ENCODE measurements at regions not wholly inside any gene's neighbourhood (a gene's known extent, or its start where the extent isn't known, plus 50 kb on each side); places are given as distances from the start of the nearest gene placed in this dataset.
"Not testable (repeated sequence)": the region's sequence is repeated elsewhere in the genome, so short reads cannot be mapped to it uniquely, and the experiment has no call there.

DNA sequence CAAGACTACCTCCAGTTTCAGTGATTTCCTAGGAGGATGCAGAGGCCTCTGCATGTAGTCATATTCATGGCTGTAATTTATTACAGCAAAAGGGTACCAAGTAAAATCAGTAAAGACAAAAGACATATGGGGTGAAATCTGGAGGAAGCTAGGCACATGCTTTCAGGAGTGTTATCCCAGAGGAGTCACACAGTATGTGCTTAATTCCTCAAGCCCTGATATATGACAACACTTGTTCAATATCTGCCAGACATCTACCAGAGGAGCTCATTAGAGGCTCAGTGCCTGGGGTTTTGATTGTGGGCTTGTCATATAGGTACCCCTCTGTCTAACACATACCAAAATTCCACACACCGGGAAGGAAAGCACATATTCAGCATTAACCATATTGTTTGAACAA, 283.8 kb downstream of the CXCL12 start:
- BruUV-seq (replicated peaks): no TSS peak
- DNase-seq: no peak
- Histone ChIP-seq H3K9me3 (ENCODE audit: insufficient read depth, low read depth) (no peaks in the 10 kb centered on the region; the same call in 1 of the 2 replicates), H3F3A (ENCODE audit: insufficient read depth, low read depth) (no peaks in the 10 kb centered on the region), H3K4me3 (no peak overlapping the region), H2AFZ (no peak overlapping the region), H3K4me2 (no peak overlapping the region), H3K27me3 (ENCODE audit: insufficient read depth, low read depth) (no peaks in the 10 kb centered on the region), H4K20me1 (ENCODE audit: insufficient read depth) (no peaks in the 10 kb centered on the region), H3K27ac (no peak overlapping the region), H3K79me2 (ENCODE audit: low read depth) (no peaks in the 10 kb centered on the region), H3K9me2 (ENCODE audit: insufficient read depth) (no peaks in the 10 kb centered on the region), H3K36me3 (ENCODE audit: low read depth) (no peaks in the 10 kb centered on the region), H3K4me1 (replicated peaks; ENCODE audit: insufficient read depth) (no peaks in the 10 kb centered on the region)
- CTCF ChIA-PET: no interaction called here
- POLR2A ChIA-PET (ENCODE audit: unreplicated experiment): no interaction called here
- TF ChIP-seq, protein P1, sequence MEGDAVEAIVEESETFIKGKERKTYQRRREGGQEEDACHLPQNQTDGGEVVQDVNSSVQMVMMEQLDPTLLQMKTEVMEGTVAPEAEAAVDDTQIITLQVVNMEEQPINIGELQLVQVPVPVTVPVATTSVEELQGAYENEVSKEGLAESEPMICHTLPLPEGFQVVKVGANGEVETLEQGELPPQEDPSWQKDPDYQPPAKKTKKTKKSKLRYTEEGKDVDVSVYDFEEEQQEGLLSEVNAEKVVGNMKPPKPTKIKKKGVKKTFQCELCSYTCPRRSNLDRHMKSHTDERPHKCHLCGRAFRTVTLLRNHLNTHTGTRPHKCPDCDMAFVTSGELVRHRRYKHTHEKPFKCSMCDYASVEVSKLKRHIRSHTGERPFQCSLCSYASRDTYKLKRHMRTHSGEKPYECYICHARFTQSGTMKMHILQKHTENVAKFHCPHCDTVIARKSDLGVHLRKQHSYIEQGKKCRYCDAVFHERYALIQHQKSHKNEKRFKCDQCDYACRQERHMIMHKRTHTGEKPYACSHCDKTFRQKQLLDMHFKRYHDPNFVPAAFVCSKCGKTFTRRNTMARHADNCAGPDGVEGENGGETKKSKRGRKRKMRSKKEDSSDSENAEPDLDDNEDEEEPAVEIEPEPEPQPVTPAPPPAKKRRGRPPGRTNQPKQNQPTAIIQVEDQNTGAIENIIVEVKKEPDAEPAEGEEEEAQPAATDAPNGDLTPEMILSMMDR (conservative IDR thresholded peaks at IDR 0.05): no peak
- no peak for TF ChIP-seq EZH2 (IDR thresholded peaks at IDR 0.05; ENCODE audit: low read depth)
- intact Hi-C loops (cut with micrococcal nuclease; ENCODE audit: unreplicated experiment): no loop called here

DNA sequence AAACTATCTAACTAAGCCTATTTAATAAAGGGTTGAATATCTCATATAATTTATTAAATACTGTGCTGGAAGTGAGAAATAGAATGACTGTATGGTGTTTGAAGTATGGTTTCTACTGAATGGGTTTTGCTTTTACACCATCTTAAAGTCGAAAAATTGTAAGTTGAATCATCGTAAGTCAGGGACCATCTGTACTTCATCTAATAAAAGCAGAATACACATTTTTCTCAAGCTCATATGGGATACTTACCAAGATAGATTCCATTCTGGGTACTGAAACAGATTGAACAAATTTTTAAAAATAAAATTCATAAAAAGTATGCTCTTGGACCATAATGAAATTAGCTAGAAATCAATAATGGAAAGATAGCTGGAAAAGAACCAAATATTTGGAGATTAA, 285.4 kb downstream of the CXCL12 start:
- no peaks in the 10 kb centered on the region; the same call in 1 of the 2 replicates for H3K9me3 ChIP-seq (ENCODE audit: insufficient read depth, low read depth)
- no peak overlapping the region for H2AFZ ChIP-seq
- no peak overlapping the region for H3K4me3 ChIP-seq
- CTCF ChIA-PET: no interaction called here
- no TSS peak for BruUV-seq (replicated peaks)
- no peaks in the 10 kb centered on the region for H3F3A ChIP-seq (ENCODE audit: insufficient read depth, low read depth)
- no peak overlapping the region for H3K4me2 ChIP-seq
- H3K4me1 ChIP-seq (replicated peaks; ENCODE audit: insufficient read depth): no peaks in the 10 kb centered on the region
- TF ChIP-seq, protein P1 (conservative IDR thresholded peaks at IDR 0.05): no peak
- TF ChIP-seq EZH2 (IDR thresholded peaks at IDR 0.05; ENCODE audit: low read depth): no peak
- intact Hi-C loops (cut with micrococcal nuclease; ENCODE audit: unreplicated experiment): no loop called here
- H3K79me2 ChIP-seq (ENCODE audit: low read depth): no peaks in the 10 kb centered on the region
- no peaks in the 10 kb centered on the region for H3K27me3 ChIP-seq (ENCODE audit: insufficient read depth, low read depth)
- POLR2A ChIA-PET (ENCODE audit: unreplicated experiment): no interaction called here
- H4K20me1 ChIP-seq (ENCODE audit: insufficient read depth): no peaks in the 10 kb centered on the region
- no peaks in the 10 kb centered on the region for H3K9me2 ChIP-seq (ENCODE audit: insufficient read depth)
- H3K27ac ChIP-seq: no peak overlapping the region
- H3K36me3 ChIP-seq (ENCODE audit: low read depth): no peaks in the 10 kb centered on the region
- DNase-seq: no peak

DNA sequence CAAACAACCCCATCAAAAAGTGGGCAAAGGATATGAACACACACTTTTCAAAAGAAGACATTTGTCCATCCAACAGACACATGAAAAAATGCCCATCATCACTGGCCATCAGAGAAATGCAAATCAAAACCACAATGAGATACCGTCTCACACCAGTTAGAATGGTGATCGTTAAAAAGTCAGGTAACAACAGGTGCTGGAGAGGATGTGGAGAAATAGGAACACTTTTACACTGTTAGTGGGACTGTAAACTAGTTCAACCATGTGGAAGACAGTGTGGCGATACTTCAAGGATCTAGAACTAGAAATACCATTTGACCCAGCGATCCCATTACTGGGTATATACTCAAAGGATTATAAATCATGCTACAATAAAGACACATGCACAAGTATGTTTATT, 288.7 kb downstream of the CXCL12 start:
- H3K9me2 ChIP-seq (ENCODE audit: insufficient read depth); H3K4me2 ChIP-seq; H3K4me3 ChIP-seq; intact Hi-C loops (cut with micrococcal nuclease; ENCODE audit: unreplicated experiment); H3K27me3 ChIP-seq (ENCODE audit: insufficient read depth, low read depth); H3F3A ChIP-seq (ENCODE audit: insufficient read depth, low read depth); H3K27ac ChIP-seq; POLR2A ChIA-PET (ENCODE audit: unreplicated experiment); H3K9me3 ChIP-seq (ENCODE audit: insufficient read depth, low read depth); DNase-seq; BruUV-seq (replicated peaks); H4K20me1 ChIP-seq (ENCODE audit: insufficient read depth); H3K36me3 ChIP-seq (ENCODE audit: low read depth); CTCF ChIA-PET; H2AFZ ChIP-seq; H3K4me1 ChIP-seq (replicated peaks; ENCODE audit: insufficient read depth); H3K79me2 ChIP-seq (ENCODE audit: low read depth): not testable (repeated sequence)

DNA sequence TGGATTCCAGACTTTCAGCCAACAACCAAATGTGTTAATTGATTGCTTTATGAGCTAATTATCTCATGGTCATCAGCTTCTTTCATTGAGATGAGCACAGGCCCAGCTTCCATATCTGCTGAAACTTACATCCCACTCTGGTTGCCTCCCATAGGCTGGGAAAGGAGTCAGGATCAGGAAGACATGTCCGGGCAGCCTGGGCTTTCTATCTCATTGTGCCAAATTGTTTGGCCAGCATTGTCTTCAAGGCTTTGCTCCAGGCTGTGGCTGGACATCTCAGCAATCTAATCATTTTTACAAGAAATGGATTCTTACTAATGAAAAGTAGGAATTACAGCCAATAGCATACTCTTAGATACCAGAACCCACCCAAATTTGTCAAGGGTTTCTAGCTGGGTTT, 295.2 kb downstream of the CXCL12 start:
- 0 out of 2 replicates have a peak, but pooled peaks cover 8% of the 10 kb centered on the region for H3K27me3 ChIP-seq (ENCODE audit: insufficient read depth, low read depth)
- H3K9me3 ChIP-seq (ENCODE audit: insufficient read depth, low read depth): no peaks in the 10 kb centered on the region
- CTCF ChIA-PET: no interaction called here
- H3K79me2 ChIP-seq (ENCODE audit: low read depth): no peaks in the 10 kb centered on the region
- no TSS peak for BruUV-seq (replicated peaks)
- no peak overlapping the region for H3K27ac ChIP-seq
- no peak for DNase-seq
- no peak overlapping the region for H2AFZ ChIP-seq
- H3K4me3 ChIP-seq: no peak overlapping the region
- intact Hi-C loops (cut with micrococcal nuclease; ENCODE audit: unreplicated experiment): no loop called here
- H3K36me3 ChIP-seq (ENCODE audit: low read depth): no peaks in the 10 kb centered on the region
- no peak for TF ChIP-seq EZH2 (IDR thresholded peaks at IDR 0.05; ENCODE audit: low read depth)
- TF ChIP-seq, protein P1 (conservative IDR thresholded peaks at IDR 0.05): no peak
- H4K20me1 ChIP-seq (ENCODE audit: insufficient read depth): no peaks in the 10 kb centered on the region
- POLR2A ChIA-PET (ENCODE audit: unreplicated experiment): no interaction called here
- no peaks in the 10 kb centered on the region for H3K4me1 ChIP-seq (replicated peaks; ENCODE audit: insufficient read depth)
- no peak overlapping the region for H3K4me2 ChIP-seq
- H3K9me2 ChIP-seq (ENCODE audit: insufficient read depth): no peaks in the 10 kb centered on the region
- no peaks in the 10 kb centered on the region for H3F3A ChIP-seq (ENCODE audit: insufficient read depth, low read depth)

All from PC-9 (cell line).